HL-60 (cell line): ENCODE measurements at regions not wholly inside any gene's neighbourhood (a gene's known extent, or its start where the extent isn't known, plus 50 kb on each side); places are given as distances from the start of the nearest gene placed in this dataset.

Source experiments
- DNase-seq, 2 experiments: peaks; one replicate each; pipeline ENCODE4 v3.0.0-alpha.2; 2010 to 2020; ENCODE audit warnings: low read depth in 1 of 2, low spot score in 1 of 2
- H3K27ac ChIP-seq: fragments of 250-450 bp; sonication (Bioruptor Pico); replicated peaks from 2 replicates; pipeline ENCODE4 v1.5.1; 2020; ENCODE audit warnings: mild to moderate bottlenecking, moderate library complexity
- H3K27me3 ChIP-seq: fragments of 250-450 bp; sonication (Bioruptor Pico); 2 replicates; pipeline ENCODE4 v1.5.1; 2021; ENCODE audit warnings: mild to moderate bottlenecking, moderate library complexity; ENCODE audit not compliant: insufficient read depth, poor library complexity, severe bottlenecking
- H3K4me3 ChIP-seq: replicated peaks from 2 replicates; pipeline ENCODE4 v1.5.1; 2011; ENCODE audit warnings: mild to moderate bottlenecking, control low read depth, low read length; ENCODE audit not compliant: insufficient read depth
- CTCF ChIP-seq: IDR thresholded peaks from one replicate; pipeline ENCODE4 v1.5.1; 2011; ENCODE audit warnings: low read length, control low read depth, inconsistent platforms; ENCODE audit not compliant: insufficient read depth
- GABPA ChIP-seq: IDR thresholded peaks from 2 replicates; pipeline ENCODE4 v1.6.1; 2012; ENCODE audit warnings: low read depth
- POLR2AphosphoS5 ChIP-seq: IDR thresholded peaks from 2 replicates; pipeline ENCODE4 v1.6.1; 2012; ENCODE audit warnings: low read depth
- REST ChIP-seq: IDR thresholded peaks from 2 replicates; pipeline ENCODE4 v1.6.1; 2012; ENCODE audit warnings: low read depth; ENCODE audit not compliant: insufficient replicate concordance
- SPI1 ChIP-seq: IDR thresholded peaks from 2 replicates; pipeline ENCODE4 v1.6.1; 2012; ENCODE audit warnings: low read depth, mild to moderate bottlenecking, borderline replicate concordance

GRCh38 chr17:69913616-69914015 is 161.4 kb upstream of the KCNJ16 start:
- Histone ChIP-seq H3K27me3 (no peaks in the 10 kb centered on the region), H3K4me3 (no peak overlapping the region), H3K27ac (no peak overlapping the region)
- no peak for DNase-seq
- TF ChIP-seq CTCF, result no peak
- no peak for TF ChIP-seq POLR2AphosphoS5
- no peak for TF ChIP-seq REST
- no peak for TF ChIP-seq SPI1
- no peak for TF ChIP-seq GABPA

GRCh38 chr17:69914520-69914919 is 160.5 kb upstream of the KCNJ16 start:
- Histone ChIP-seq H3K27ac (no peak overlapping the region), H3K27me3 (no peaks in the 10 kb centered on the region), H3K4me3 (no peak overlapping the region)
- no peak for DNase-seq
- no peak for TF ChIP-seq REST
- TF ChIP-seq CTCF, result no peak
- no peak for TF ChIP-seq GABPA
- TF ChIP-seq SPI1, result no peak
- TF ChIP-seq POLR2AphosphoS5, result no peak

- H3K27me3 ChIP-seq, result no peaks in the 10 kb centered on the region
Measured at GRCh38 chr17:69916761-69917160, 158.3 kb upstream of the KCNJ16 start.

More at GRCh38 chr17:69916761-69917160, 158.3 kb upstream of the KCNJ16 start:
- Histone ChIP-seq H3K4me3 (no peak overlapping the region), H3K27ac (no peak overlapping the region)
- no peak for DNase-seq
- TF ChIP-seq REST (no peak), CTCF (no peak), SPI1 (no peak), POLR2AphosphoS5 (no peak), GABPA (no peak)
